ENCODE measurements at regions not wholly inside any gene's neighbourhood (a gene's known extent, or its start where the extent isn't known, plus 50 kb on each side); places are given as distances from the start of the nearest gene placed in this dataset.

DNA sequence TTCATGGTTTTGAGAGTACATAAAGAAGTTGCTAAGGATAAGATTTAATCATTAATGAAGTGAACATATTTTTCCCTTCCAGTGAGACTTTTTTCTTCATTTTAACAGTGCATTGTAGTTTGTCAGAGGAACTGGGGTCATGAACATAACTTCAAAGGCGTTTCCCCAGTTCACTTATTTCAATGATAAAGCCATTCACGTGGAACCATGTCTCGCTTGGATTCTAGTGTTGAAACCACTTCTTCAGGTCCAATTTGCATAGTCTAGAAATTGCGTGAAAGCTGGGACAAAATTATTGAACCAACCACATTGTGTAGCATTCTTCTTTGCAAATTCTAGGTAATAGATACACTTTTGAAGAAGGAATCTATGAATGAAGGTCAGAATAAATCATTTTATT lies 197.0 kb downstream of the CLIC5 start:
- ChIA-PET POLR2A (no interaction called here), CTCF (interaction anchor here (1.3 kb wide), 1 partner anchor 8 kb away, joined by 3 read pairs; no protein-coding TSS in a partner anchor)
- H3K27me3 ChIP-seq (ENCODE audit: control insufficient read depth, insufficient read depth, low read length) = no peaks in the 10 kb centered on the region
- no peak for TF ChIP-seq CTCF (IDR thresholded peaks at IDR 0.05; ENCODE audit: insufficient read depth, low read depth, low read length)
- H3K4me3 ChIP-seq (ENCODE audit: low read depth, low read length) = no peak overlapping the region
- DNase-seq (ENCODE audit: low read depth) = no peak
- no peaks in the 10 kb centered on the region for H3K36me3 ChIP-seq (ENCODE audit: control insufficient read depth, insufficient read depth, low read length)

GRCh38 chr6:45816674-45817297 lies 198.9 kb downstream of the CLIC5 start:
- peak; percentile 11 for DNase-seq (ENCODE audit: low read depth)
- no peak for TF ChIP-seq CTCF (IDR thresholded peaks at IDR 0.05; ENCODE audit: insufficient read depth, low read depth, low read length)
- ChIA-PET POLR2A (no interaction called here), CTCF (no interaction called here)
- Histone ChIP-seq H3K27me3 (ENCODE audit: control insufficient read depth, insufficient read depth, low read length) (no peaks in the 10 kb centered on the region), H3K4me3 (ENCODE audit: low read depth, low read length) (no peak overlapping the region), H3K36me3 (ENCODE audit: control insufficient read depth, insufficient read depth, low read length) (no peaks in the 10 kb centered on the region)

- ChIA-PET POLR2A (no interaction called here), CTCF (interaction anchor here (0.6 to 1.5 kb wide), 2 partner anchors 14 to 486 kb away, joined by 3 to 4 read pairs; no protein-coding TSS in a partner anchor)
- Histone ChIP-seq H3K27me3 (ENCODE audit: control insufficient read depth, insufficient read depth, low read length) (no peaks in the 10 kb centered on the region), H3K36me3 (ENCODE audit: control insufficient read depth, insufficient read depth, low read length) (no peaks in the 10 kb centered on the region), H3K4me3 (ENCODE audit: low read depth, low read length) (no peak overlapping the region)
- no peak for TF ChIP-seq CTCF (IDR thresholded peaks at IDR 0.05; ENCODE audit: insufficient read depth, low read depth, low read length)
- DNase-seq (ENCODE audit: low read depth) = no peak
Measured at GRCh38 chr6:45815466-45816125, 200.1 kb downstream of the CLIC5 start.

DNA sequence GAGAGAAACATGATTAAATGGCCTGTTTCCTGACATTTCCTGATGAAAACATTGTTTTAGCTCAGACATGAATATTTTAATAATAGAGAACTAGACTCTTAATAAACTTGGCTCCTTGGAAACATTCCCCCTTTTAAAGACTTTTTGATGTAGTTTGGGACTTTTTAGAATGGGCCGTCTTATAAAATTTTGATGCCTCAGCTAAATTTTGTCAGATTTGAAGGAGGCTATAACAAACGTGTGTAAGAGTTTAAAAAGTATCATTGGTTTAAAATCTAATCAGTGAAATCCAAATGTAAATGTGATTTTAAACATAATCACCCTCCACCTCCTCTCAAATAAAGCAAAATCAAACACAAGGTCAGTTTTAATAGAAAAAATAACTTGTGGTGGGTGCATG lies 200.9 kb downstream of the CLIC5 start:
- DNase-seq (ENCODE audit: low read depth) = no peak
- H3K27me3 ChIP-seq (ENCODE audit: control insufficient read depth, insufficient read depth, low read length) = no peaks in the 10 kb centered on the region
- ChIA-PET CTCF (interaction anchor here (1.0 to 1.5 kb wide), 2 partner anchors 13 to 19 kb away, joined by 4 to 6 read pairs; no protein-coding TSS in a partner anchor), POLR2A (no interaction called here)
- TF ChIP-seq CTCF (IDR thresholded peaks at IDR 0.05; ENCODE audit: insufficient read depth, low read depth, low read length) = no peak
- H3K4me3 ChIP-seq (ENCODE audit: low read depth, low read length) = no peak overlapping the region
- no peaks in the 10 kb centered on the region for H3K36me3 ChIP-seq (ENCODE audit: control insufficient read depth, insufficient read depth, low read length)

DNA sequence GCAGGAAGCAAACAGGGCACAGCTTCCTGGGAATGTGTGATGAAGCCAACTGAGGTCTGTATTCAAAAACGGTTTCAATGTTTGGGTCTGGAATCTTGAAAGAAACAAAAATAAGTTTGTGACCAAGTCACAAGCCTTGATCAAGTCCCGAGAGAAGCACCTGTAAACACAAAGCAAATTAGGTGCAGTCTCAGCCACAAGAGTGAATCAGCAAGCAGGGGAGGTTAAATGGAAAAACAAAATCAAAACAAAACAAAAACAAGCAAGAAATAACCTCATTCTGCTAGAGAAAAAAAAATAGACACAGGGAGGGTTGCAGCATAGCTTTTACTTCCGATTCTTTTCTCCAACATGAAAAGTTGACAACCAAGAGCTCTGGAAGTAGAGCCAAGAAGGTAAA lies 201.7 kb downstream of the CLIC5 start:
- POLR2A ChIA-PET = no interaction called here
- CTCF ChIA-PET = interaction anchor here (0.7 to 1.5 kb wide), 3 partner anchors 12 to 18 kb away, joined by 4 to 9 read pairs (median 6); no protein-coding TSS in a partner anchor
- Histone ChIP-seq H3K4me3 (ENCODE audit: low read depth, low read length) (no peak overlapping the region), H3K27me3 (ENCODE audit: control insufficient read depth, insufficient read depth, low read length) (no peaks in the 10 kb centered on the region), H3K36me3 (ENCODE audit: control insufficient read depth, insufficient read depth, low read length) (no peaks in the 10 kb centered on the region)
- DNase-seq (ENCODE audit: low read depth) = no peak
- TF ChIP-seq CTCF (IDR thresholded peaks at IDR 0.05; ENCODE audit: insufficient read depth, low read depth, low read length) = no peak
